GM18508 (cell line): ENCODE measurements at regions not wholly inside any gene's neighbourhood (a gene's known extent, or its start where the extent isn't known, plus 50 kb on each side); places are given as distances from the start of the nearest gene placed in this dataset.

Source experiments
- ATAC-seq: cut with Tn5 transposase; IDR thresholded peaks from one replicate; pipeline ENCODE4 v1.9.1; 2021; ENCODE audit warnings: moderate number of reproducible peaks; ENCODE audit not compliant: insufficient read depth, unreplicated experiment

DNA sequence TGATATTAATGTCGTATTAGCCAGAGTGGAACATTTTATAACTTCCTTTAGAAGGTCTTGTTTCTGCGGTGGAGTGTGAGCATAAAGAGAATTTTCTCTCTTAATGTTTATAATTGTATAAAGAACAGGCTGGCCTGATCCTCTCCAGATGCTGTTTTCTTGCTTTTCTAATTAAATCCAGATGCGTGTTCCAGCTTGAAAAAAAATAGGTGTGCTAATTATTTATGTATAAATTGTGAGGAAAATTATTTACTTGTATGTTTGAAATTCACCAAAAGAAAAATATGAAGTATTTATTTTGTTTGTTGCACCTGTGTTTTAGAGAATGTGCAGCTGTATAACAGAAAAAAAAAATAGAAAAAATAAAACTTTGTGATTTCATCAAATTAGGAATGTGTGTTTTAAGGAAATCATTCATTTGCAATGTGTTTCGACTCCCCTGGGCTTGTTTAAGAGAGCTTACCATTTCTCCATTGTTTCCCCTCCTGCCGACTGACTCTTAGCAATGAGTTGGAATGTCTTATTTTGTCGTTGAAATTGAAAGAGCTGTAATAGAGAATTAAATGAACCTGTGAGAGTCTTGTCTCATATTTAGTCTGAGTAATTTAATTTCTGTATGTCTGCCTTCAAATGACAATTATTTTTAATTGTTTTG lies 220.1 kb upstream of the NXPH2 start:
- ATAC-seq, result no peak

DNA sequence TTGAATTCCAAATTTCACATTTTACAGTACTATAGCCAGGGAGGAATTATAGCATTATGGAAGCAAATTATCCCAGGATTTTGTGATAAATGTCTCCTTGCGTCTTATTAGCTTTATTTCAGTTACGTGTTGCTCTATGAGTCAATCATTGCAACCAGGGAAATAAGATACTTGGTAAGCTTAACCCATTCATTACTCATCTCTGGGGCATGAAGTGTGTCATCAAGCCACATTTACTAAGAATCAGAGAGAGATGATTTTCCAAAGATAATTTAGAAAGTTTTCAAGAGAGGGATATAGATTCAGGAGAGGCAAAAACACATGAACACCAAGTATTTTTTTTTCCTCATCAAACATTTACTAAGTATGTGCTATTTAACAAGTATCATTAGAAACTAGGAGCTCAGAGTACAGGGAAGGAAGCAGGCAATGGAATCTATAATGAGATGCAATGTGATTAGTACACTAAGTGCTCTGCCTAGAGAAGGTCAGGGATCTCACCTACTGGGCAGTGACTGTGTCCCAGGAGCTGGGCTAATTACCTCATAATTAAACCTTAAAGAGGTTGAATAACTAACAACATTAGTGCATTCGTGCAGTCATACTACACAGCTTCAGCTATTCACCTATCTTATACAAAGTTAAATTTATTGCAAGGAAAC lies 217.8 kb upstream of the NXPH2 start:
- ATAC-seq, result no peak

DNA sequence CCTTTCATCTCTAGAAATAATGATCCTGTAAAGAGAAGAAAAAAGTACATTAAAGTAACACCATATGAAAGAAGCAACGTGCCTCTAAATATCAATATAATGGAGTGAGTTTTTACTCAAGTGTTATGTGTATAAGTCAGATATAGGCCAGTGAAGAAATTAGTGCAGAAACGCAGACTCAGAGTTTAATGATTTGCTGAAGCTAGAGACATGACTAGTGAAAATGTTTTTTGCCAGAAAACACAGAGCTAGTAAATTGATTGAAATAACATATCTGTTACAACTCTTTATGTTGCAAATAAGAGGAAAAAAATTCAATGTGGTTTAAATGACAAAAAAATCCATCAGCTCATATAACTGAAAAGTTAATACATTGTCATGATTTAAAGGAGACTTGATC lies 217.2 kb upstream of the NXPH2 start:
- ATAC-seq, result no peak

DNA sequence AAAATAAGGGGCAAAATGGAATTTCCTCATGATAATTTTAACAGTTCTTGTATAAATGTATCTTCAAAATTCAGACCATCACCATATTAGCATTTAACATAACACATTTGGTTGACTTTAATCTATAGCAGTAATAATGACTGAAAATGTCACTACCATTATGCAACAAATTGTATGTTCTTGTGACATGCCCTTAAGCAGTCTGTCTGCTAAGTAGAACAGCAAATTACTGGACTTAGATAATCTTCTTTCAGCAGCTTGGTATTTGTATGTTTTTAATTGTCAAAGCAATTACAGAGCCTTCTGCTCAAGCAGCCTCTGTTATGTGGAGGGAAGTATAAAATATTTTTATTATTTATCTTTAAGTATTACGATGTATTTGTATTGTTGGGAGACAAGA lies 214.3 kb upstream of the NXPH2 start:
- ATAC-seq, result no peak

DNA sequence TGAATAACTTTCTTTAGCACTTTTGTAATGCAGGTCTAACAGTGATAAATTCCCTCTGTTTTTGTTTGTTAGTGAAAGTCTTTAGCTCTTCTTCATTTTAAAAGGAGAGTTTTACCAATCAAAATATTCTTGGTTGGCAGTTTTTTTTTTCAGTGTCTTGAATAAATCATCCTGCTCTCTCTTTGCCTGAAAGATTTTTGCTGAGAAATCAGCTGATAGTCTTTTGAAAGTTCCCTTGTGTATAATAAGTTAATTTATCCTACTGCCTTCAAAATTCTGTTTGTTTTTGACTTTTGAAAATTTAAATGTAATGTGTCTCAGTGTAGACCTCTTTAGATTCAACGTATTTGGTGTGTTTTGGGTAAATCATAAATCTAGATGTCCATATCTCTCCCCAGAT lies 205.7 kb upstream of the NXPH2 start:
- ATAC-seq, result no peak

DNA sequence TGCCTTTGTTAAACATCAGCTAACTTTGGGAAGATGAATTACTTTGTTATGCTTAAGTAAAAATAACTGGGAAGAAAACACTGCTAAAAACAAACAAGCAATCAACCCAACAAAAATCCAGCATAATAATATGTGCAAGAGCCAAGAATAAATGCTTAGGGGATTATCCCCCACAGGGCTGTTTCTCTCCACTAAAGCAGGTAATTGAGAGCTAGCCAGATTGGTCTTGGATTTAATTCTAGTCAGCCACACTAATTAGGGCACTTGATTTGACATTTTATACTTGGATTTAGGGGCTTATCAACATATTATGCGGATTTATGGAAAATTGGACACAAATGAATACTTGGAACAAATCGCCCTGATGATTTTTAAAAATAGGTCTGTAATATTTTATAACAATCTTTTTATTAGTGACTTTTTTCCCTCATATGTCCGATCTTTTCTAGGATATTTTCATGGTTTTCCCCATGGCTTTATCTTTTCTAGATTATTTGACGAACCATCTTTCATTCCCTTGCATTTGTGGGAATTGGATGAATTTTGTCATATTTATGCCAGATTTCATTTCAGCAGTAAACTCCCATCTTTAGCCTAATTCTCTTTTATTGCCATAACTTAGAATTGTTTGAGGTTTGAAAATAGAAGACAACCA lies 199.1 kb upstream of the NXPH2 start:
- no peak for ATAC-seq

DNA sequence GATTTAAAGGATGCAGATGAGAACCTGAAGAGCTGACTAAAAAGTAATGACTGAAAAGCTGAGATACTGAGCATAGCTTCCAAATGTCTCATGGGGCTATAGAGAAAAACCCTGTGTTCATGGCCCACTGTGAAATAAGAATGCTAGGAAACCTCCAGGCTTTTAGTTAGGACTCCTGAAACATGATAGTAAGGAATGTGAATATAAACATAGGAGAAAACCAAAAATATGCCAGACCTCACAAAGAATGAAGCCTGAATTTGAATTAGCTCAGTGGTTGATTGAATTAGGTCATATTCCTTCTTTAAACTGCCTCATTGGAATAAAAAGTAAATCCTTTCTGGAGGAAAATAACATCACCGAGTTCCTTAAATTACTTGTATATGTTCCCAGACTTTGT lies 194.5 kb upstream of the NXPH2 start:
- no peak for ATAC-seq

DNA sequence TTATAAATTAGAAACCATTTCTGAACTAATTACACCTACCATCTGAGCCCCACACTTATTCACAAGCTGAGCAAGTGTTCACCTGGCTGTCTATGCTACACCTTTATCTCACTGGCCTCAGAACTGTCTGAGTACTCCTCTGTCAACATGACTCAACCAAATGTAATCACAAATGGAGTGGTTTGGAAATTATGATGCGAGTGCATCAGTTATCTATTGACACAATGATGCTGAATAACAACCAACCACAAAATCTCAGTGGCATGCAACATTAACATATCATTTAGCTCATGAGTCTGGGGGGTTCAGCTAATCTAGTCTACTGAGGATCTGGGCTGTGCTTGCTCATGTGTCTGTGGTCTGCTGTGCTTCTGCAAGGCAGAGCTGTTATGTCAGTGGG lies 184.2 kb upstream of the NXPH2 start:
- no peak for ATAC-seq

DNA sequence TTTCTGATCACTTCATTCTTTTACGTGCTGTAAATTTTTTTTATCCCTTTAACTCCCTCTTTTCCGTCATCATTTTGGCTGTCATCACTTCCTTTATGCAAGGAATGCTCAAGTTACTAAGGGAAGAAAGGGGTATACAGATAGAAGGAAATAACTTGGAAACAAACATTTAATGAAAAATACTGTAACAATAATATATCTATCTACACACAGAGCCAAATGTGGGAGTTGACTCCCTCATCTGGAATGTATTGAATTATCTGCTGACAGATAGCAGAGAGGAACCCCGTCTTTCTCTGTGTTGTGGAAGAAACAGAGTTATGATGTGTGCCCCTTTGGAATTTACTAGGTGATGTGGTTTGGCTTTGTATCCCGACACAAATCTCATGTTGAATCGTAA lies 182.5 kb upstream of the NXPH2 start:
- no peak for ATAC-seq

DNA sequence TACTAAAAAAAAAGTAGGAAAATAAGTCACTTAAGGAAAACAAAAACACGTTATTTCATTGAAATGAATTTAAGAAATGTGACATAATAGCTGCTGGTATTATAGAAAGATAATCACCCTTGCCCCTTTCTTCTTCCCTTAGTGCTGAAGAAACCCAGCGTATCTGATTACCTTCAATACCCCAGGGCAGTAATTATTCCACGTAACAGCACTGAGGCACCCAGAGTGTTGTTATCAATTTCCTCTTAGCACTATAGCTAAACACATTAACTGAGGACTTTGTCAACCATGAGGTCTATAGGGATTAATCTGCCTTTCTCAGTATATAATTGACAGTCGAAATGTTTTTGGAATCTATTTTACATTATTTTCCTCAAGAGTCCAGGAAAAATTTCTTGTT lies 180.0 kb upstream of the NXPH2 start:
- no peak for ATAC-seq

DNA sequence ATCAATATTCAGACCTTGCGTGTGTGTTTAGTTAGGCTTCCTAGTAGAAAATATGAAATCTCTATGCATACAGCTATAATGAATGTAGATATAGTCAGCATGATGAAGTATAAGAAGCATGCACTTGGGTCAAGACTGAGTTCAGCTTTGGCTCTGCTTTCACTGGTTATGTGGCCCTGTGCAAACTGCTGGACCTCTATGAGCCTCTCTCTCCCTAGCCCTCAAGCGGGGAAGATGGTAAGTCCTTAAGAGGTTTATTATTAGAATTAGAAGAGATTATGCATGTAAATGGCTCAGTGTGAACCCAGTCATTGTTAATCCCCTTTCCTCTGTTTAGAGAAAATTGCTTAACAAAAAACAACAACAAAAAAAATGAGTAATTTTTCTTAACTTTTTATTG lies 178.8 kb upstream of the NXPH2 start:
- ATAC-seq, result no peak

DNA sequence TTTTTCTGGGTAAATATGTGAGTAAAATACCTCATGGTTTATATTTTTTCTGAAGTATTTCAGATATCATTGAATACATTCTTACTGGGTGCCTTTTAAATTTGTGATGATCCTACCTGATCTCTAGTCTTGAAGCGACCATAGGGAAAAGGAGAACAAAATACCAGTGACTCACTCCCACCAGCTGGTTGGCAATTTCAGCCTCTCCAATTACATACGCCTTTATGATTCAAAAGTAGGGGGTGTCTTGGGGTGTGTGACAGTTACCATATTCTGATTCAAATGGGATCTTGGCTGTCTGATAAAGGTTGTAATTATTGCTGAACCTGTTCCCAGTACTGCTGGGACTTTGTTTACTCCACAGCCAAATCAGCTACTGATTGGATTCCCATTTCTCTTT lies 175.9 kb upstream of the NXPH2 start:
- ATAC-seq, result no peak

DNA sequence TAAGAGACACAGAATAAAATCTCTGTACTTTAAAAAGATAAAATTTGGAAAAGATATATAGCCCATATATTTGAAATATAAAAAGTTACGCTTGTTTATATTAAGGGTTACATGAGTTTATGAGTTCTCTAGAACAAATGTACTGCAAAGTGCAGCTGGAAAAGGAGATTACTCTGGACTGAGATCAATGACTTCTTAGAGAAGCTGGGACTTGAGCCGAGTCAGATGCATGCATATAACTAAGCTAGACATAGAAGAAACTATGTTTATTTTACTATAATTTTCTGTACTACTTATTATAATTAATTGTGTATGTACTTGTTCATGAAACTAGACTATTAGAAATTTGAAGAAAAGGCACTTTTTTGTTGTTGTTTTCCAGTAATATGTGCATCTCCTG lies 170.3 kb upstream of the NXPH2 start:
- no peak for ATAC-seq

DNA sequence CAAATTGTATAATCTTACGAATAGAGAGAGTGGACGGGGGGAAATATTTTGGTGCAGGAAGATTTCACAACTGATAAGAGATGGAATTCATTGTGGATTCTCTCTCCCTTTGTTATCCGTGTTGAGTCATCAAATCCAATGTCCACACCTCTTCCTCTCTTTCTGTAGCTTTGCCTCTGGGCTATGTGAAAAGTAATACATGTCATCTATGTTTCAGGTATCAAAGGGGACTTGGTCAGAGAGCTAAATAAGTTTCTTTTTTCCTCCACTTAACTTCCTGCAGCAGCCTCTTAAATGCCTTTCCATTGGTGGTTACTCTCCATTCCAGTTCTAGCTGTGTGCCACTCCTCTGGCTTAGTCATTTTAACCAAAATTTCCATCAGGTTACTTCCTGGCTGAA lies 169.3 kb upstream of the NXPH2 start:
- no peak for ATAC-seq

DNA sequence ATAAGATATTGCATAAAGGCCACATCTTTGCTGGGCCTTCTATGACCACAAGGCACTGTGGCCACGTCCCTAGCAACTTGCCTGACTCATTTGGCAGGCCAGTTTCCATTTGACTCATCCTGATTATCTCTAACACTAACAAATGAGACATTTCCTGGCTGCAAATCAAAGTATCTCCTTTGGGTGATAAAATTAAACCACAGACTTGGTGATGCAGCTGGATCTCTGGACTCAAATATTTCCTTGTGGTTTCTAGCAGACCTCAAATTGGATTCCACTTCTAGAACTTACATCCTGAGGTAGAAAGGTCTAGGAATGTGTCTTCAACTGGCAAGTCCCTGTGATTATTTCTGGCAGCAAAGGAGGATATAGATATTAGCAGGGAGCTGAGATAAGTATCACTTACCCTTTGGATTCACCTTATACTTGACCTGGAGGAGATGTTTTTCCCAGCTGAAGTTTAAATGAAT lies 167.9 kb upstream of the NXPH2 start:
- peak; percentile 72 for ATAC-seq

DNA sequence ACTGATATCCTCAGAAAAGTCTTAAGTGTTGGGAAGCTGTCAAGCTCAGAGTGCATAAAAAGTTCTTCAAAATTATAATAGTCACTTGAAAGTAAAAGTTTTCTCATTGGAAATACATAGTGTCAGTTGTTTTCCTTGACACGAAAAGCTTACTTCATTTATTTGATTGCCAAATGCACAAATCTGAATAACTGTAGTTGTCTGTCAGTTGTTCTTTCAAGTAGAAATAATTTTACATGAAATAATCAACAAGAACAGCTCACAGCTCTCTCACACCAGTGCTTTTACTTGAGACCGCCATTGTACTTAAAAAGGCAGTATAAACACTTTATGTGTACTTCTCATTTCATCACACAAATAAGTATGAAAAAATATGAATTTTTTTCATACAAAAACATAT lies 163.3 kb upstream of the NXPH2 start:
- no peak for ATAC-seq

DNA sequence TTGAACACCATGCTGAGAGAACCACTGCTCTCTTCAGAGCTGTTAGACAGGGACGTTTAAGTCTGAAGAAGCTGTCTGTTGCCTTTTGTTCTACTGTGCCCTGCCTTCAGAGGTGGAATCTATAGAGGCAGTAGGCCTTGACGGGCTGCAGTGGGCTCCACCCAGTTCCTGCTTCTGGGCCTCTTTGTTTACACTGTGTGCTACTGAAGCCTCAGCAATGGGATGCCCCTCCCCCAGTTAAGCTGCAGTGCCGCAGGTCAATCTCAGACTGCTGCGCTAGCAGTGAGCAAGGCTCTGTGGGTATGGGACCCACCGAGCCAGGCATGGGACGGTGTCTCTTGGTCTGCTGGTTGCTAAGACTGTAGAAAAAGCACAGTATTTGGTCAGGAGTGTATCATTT lies 162.3 kb upstream of the NXPH2 start:
- ATAC-seq, result no peak

DNA sequence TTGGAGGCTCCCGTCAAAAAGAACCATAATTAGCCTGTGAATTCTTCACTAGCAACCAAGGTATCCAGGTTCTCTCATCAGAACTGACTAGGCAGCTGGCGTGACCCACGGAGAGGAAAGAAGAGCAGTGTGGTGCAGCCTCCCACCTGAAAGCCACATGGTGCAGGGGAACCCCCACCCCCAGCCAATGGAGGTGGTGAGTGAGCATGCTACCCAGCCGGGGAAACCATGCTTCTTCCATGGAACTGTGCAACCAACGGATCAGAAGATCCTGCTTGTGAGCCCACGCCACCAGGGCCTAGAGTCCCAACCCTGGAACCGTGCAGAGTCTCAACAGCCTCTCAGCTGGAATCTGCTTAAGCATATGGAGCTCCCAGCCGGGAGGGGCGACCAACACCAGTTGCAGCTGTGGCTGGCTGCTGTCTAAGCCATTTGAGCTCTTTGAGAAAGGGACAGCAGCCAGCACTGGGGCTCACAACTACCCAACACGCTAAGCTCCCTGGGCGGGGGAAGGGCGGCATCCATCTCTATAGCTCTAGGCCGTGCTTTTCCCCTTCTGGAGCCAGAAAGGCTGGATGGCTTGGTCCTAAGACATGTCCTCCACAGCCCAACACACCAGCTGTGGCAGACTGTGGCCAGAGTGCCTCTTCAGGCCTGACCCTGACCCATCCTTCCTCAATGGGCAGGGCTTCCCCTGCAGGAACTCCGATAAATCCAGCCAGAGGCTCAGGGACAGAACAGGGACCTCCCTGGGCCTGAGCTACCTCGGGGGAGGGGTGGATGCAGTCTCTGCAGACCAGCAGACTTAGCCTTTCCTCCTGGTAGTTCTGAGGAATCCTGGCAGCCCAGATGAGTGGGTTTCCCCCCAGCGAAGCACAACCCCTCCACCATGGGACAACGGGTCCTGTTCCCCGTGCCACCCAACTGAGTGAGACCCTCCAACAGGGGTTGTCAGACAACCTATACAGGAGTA lies 151.4 kb upstream of the NXPH2 start:
- no peak for ATAC-seq

DNA sequence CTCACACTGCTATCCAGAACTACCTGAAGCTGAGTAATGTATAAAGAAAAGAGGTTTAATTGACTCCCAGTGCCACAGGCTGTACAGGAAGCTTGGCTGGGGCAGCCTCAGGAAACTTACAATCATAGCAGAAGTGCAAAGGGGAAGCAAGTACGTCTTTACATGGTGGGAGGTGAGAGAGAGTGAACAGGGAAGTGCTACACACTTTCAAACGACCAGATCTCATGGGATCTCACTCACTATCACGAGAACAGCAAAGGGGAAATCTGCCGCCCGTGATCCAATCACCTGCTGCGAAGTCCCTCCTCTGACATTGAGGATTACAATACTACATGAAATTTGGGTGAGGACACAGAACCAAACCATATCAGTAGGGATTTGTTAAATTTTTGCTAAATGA lies 150.4 kb upstream of the NXPH2 start:
- no peak for ATAC-seq

DNA sequence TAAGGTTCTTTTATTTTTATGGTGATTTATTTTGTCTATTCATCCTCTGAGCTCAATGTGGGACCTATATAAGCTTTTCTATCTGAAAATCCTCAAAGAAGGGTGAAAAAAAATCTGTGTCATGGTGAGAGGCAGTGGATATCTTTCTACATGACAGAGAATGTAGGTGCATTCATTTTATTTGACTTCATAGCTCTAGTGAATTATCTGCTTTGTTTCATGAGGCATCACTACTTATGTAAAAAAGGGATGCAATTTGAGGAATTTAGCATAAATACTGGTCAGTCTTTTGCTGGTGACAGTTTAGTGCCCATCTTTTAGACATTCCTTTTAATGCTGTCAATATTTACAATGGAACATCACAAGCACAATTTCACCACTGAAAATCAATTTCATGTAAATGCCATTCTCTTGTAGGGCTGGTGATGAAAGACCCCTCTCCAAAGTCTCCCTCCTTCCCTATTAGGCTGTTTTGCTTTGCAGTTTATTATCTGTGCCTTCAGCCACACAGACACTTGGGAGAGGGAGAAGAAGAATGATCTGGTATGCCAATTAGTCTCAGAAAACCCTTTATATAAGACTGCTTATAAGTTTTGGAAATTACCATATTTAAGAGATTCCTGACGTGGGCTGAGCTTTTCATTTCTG lies 148.3 kb upstream of the NXPH2 start:
- ATAC-seq, result no peak
